ENCODE measurements at regions not wholly inside any gene's neighbourhood (a gene's known extent, or its start where the extent isn't known, plus 50 kb on each side); places are given as distances from the start of the nearest gene placed in this dataset.
A peak's percentile ranks its signal among the peaks of the same experiment; 100 is the strongest.

DNA sequence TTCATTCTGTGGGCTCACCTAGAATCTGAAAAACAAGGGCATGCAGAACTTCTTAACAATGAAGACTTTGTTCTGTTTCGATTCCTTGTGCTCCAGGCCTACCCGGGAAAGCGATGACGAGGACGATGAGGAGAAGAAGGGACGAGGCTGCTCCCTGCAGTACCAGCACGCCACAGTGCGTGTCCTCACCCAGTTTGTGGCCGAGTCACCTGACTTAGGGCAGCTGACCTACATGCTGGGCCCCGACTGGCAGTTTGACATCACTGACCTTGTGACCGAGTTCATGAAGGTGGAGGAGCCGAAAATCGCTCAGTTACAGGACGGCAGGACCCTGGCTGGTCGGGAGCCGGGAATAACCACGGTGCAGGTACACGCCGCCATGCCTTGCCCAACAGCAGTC, 585.4 kb downstream of the AACS start:
- Histone ChIP-seq H3K36me3 (no peaks in the 10 kb centered on the region), H3K4me2 (no peak overlapping the region), H3K27ac (no peak overlapping the region), H3K27me3 (no peaks in the 10 kb centered on the region), H3K9ac (no peak overlapping the region), H3K4me3 (no peak overlapping the region), H3K4me1 (peaks cover 13% of the 10 kb centered on the region), H3K9me3 (no peaks in the 10 kb centered on the region), H4K20me1 (no peaks in the 10 kb centered on the region)
- no peak for TF ChIP-seq Cebpa-rat (IDR thresholded peaks at IDR 0.05)

DNA sequence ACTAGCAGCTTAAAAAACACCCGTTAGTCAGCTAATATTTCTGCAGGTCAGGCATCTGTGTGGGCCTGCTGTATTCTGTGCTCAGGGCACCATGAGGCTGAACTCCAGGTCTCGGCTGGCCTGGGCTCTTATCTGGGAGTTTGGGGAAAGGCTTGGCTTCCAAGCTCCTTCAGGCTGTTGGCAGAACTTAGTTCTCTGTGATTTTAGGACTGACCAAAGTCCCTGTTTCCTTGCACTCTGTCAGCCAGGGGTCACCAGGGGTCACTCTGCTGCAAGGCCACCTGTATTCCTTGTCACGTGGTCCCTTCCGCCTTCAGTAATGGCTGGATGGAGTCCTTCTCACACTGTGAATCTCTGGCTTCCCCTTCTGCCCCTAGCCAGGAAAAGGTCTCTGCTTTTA, 586.4 kb downstream of the AACS start:
- Histone ChIP-seq H3K9ac (no peak overlapping the region), H3K4me1 (peaks cover 13% of the 10 kb centered on the region), H3K27ac (no peak overlapping the region), H3K36me3 (no peaks in the 10 kb centered on the region), H3K4me2 (no peak overlapping the region), H3K27me3 (no peaks in the 10 kb centered on the region), H3K4me3 (no peak overlapping the region), H3K9me3 (no peaks in the 10 kb centered on the region), H4K20me1 (no peaks in the 10 kb centered on the region)
- TF ChIP-seq Cebpa-rat (IDR thresholded peaks at IDR 0.05) = no peak

DNA sequence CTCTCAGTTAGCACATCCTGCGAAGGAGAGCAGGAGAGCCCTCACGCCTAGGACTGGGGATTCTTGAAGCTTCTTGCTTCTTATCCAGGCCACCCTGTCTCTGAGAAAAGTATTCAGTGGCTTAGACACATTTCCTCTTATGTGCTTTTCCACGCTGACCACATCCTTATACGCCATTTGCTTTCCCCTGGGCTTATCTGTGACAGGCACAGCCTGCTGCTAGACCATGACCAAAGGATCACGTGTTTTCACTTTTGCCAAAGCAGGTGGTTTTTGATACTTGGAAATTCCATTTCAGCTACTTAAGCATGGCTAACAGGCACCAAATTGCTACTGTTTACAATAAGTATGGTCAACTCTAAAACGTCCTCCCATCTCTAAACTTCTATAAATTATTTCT, 587.4 kb downstream of the AACS start:
- Histone ChIP-seq H3K4me1 (peaks cover 13% of the 10 kb centered on the region), H3K27me3 (no peaks in the 10 kb centered on the region), H3K4me2 (peak overlapping the region; percentile 56), H3K27ac (no peak overlapping the region), H3K9ac (no peak overlapping the region), H3K9me3 (no peaks in the 10 kb centered on the region), H3K4me3 (no peak overlapping the region), H4K20me1 (no peaks in the 10 kb centered on the region), H3K36me3 (no peaks in the 10 kb centered on the region)
- TF ChIP-seq Cebpa-rat (IDR thresholded peaks at IDR 0.05) = no peak

DNA sequence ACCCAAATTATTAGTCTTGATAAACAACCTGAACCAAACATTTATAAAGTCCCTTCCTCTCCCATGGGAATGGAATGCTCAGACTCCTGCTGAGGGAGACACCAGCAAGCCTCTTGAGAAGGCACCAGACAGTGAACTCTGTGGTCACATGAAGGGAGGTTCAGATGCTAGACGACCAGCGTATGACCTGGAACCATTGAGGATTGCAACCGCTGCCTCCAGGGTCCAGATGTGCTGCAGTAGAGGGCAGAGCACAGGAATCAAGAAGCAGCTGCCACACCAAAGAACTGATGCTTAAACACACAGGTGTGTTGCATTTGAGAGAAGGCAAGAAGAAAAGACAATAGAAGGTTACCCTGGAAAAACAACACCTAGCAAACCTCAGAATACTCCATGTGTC, 592.4 kb downstream of the AACS start:
- Histone ChIP-seq H3K4me2 (no peak overlapping the region), H4K20me1 (no peaks in the 10 kb centered on the region), H3K9ac (no peak overlapping the region), H3K27ac (no peak overlapping the region), H3K36me3 (no peaks in the 10 kb centered on the region), H3K27me3 (no peaks in the 10 kb centered on the region), H3K9me3 (no peaks in the 10 kb centered on the region), H3K4me1 (peaks cover 5% of the 10 kb centered on the region), H3K4me3 (no peak overlapping the region)
- TF ChIP-seq Cebpa-rat (IDR thresholded peaks at IDR 0.05) = no peak

DNA sequence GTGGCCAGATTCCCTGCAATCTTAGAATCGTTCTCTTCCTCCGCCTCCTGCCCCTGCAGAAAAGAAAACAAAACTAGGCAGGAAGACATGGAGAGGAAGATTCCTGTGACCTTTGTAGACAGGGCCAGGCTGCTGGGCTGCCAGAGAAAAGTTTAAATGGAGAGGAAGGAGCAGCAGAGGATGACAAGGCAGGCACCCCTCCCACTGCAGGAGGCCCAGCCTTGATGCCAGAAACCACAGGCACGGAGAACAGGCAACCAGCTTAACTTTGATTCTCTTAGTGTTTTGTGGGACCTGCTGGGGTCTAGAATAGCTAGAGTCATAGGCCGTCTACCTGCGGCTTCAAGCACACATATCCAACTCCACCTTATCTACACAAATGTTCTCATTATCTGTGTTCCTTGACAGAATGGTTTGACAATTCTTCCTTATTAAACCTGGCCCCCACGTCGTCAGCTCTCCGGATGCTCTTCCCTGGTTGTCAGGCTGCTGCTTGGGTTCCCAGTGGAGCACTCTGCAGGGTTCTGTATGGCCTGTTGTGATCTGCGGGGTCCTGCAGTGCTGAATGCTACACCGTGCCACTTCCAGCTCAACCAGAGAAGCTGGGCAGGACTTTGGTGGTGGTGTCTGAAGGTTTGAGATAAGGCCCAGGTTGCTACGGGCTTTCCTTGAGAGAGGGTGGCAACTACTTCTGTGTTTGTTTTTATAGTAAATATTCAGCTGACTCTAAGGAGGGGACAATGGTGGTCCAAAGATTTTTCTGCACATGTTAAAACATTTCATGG, 609.5 kb downstream of the AACS start:
- Histone ChIP-seq H4K20me1 (no peaks in the 10 kb centered on the region), H3K4me2 (no peak overlapping the region), H3K4me3 (no peak overlapping the region), H3K27me3 (no peaks in the 10 kb centered on the region), H3K9me3 (no peaks in the 10 kb centered on the region), H3K4me1 (no peaks in the 10 kb centered on the region), H3K9ac (no peak overlapping the region), H3K27ac (no peak overlapping the region), H3K36me3 (no peaks in the 10 kb centered on the region)
- no peak for TF ChIP-seq Cebpa-rat (IDR thresholded peaks at IDR 0.05)

DNA sequence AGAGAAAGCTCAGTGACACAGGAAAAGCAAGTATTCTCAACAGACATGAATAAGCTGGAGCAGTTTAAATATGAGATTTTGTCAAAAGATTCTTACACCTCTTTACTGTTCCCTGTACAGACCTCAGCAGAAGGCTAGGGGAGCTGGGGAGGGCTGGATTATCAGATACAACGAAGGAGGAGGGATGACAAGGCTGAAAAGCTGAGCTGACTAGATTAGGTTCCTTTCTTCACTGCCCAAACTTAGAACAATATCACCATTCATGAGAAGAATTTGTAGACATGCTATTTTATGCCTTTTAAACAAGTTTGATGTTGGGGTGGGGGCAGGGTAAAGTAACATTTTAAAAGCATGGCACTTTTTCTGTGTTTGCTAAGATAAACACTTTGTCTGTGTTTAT, 611.1 kb downstream of the AACS start:
- H3K36me3 ChIP-seq = no peaks in the 10 kb centered on the region
- no peaks in the 10 kb centered on the region for H3K9me3 ChIP-seq
- no peak overlapping the region for H3K4me2 ChIP-seq
- H3K27ac ChIP-seq = no peak overlapping the region
- H3K9ac ChIP-seq = no peak overlapping the region
- H3K27me3 ChIP-seq = no peaks in the 10 kb centered on the region
- no peak for TF ChIP-seq Cebpa-rat (IDR thresholded peaks at IDR 0.05)
- H4K20me1 ChIP-seq = no peaks in the 10 kb centered on the region
- H3K4me3 ChIP-seq = no peak overlapping the region
- no peaks in the 10 kb centered on the region for H3K4me1 ChIP-seq

DNA sequence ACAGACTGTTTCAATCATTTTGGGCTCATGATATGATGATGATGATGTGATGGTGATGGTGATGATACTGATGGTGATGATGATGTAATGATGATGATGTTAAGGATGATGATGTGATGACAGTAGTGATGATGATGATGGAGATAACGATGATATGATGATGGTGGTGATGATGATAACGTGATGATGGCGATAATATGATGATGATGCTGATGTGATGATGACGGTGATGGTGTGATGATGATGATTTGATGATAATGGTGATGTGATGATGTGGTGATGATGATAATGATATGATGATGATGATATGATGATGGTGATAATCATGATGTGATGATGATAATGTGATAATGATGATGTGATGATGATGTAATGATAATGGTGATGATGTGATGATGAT, 612.6 kb downstream of the AACS start:
- H3K27me3 ChIP-seq = no peaks in the 10 kb centered on the region
- TF ChIP-seq Cebpa-rat (IDR thresholded peaks at IDR 0.05) = no peak
- no peak overlapping the region for H3K4me2 ChIP-seq
- no peaks in the 10 kb centered on the region for H3K9me3 ChIP-seq
- H3K4me1 ChIP-seq = no peaks in the 10 kb centered on the region
- no peak overlapping the region for H3K9ac ChIP-seq
- no peaks in the 10 kb centered on the region for H4K20me1 ChIP-seq
- no peak overlapping the region for H3K4me3 ChIP-seq
- no peaks in the 10 kb centered on the region for H3K36me3 ChIP-seq
- H3K27ac ChIP-seq = no peak overlapping the region

DNA sequence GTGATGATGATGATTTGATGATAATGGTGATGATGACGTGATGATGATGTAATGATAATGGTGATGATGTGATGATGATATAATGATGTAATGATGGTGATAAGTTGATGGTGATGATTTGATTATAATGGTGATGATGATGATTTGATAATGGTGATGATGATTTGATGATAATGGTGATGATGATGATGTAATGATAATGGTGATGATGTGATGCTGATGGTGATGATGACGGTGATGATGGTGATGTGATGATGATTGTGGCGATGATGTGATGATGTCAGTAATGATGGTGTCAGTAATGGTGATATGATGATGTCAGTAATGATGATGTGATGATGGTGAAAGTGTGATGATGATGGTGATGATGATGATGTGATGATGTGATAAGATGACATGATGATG, 613.4 kb downstream of the AACS start:
- TF ChIP-seq Cebpa-rat (IDR thresholded peaks at IDR 0.05) = no peak
- Histone ChIP-seq H3K4me3 (no peak overlapping the region), H3K36me3 (no peaks in the 10 kb centered on the region), H3K9ac (no peak overlapping the region), H4K20me1 (no peaks in the 10 kb centered on the region), H3K27me3 (no peaks in the 10 kb centered on the region), H3K4me2 (no peak overlapping the region), H3K27ac (no peak overlapping the region), H3K4me1 (no peaks in the 10 kb centered on the region), H3K9me3 (no peaks in the 10 kb centered on the region)

DNA sequence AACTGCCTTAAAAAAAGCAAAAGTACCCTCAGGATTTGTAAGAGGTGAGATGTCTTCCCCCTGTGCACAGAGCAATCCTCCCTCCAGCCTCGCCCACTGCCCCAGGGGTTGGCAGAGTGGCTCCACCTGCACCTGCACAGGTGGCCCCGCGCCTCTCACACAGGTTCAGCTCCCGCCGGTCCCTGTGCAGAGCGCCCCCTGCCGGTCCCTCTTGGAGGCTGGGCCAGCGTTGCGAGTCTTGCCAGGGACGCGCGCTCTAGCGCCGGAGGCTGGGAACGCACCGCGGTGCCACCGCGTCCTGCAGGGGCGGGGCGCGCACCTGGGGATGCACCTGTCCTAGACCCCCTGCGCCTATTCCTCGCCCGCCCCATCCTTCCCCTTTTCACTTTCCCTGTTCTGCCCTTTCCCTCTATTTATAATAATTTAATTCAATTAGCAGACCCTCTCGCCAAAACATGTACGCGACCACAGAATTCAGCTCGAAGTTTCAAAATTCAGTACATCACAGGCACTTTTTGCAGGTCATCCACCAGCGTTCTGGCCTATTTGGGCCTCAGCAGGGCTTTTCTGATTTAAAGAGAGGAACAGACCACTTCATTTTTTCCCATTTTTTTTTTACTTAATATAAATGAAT, 618.6 kb downstream of the AACS start:
- Histone ChIP-seq H3K9me3 (no peaks in the 10 kb centered on the region), H3K36me3 (no peaks in the 10 kb centered on the region), H3K4me1 (no peaks in the 10 kb centered on the region), H3K27ac (no peak overlapping the region), H3K27me3 (no peaks in the 10 kb centered on the region), H3K4me3 (no peak overlapping the region), H3K9ac (no peak overlapping the region), H3K4me2 (no peak overlapping the region), H4K20me1 (no peaks in the 10 kb centered on the region)
- TF ChIP-seq Cebpa-rat (IDR thresholded peaks at IDR 0.05) = no peak

DNA sequence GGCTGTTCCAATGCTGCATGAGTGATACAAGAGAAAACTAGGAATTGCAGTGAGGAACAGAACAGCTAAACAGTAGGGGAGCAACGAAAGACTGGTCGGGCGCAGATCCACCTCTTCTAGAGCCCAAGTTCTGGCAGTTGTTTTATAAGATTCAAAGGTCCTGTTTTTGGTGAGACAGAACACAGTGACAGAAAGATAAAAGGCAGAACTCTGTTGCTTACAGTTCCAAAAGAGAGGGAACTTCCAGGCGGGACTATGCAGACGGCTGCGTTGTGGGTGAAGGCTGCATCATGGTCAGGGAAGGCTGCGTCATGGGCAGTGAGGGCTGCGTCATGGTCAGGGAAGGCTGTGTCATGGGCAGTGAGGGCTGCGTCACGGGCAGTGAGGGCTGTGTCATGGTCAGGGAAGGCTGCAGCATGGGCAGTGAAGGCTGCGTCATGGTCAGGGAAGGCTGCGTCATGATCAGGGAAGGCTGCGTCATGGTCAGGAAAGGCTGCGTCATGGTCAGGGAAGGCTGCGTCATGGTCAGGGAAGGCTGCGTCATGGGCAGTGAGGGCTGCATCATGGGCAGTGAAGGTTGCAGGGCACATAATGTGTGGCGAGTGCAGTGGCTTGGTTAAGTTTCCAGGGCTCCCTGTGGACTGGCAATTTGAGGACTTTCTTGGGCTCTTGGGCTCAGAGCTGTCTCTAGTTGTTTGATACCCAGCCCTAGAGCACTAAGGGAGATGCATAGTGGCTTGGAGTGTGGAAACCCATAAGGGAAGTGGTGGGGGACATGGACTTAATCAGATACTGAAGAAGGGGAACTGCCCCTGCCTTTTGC, 619.9 kb downstream of the AACS start:
- no peaks in the 10 kb centered on the region for H3K9me3 ChIP-seq
- H3K4me1 ChIP-seq = no peaks in the 10 kb centered on the region
- H3K27me3 ChIP-seq = no peaks in the 10 kb centered on the region
- no peak overlapping the region for H3K4me2 ChIP-seq
- no peaks in the 10 kb centered on the region for H4K20me1 ChIP-seq
- no peak overlapping the region for H3K9ac ChIP-seq
- no peak overlapping the region for H3K27ac ChIP-seq
- no peak overlapping the region for H3K4me3 ChIP-seq
- no peaks in the 10 kb centered on the region for H3K36me3 ChIP-seq
- TF ChIP-seq Cebpa-rat (IDR thresholded peaks at IDR 0.05) = no peak
